Upper lobe of left lung (tissue), 4 donors: ENCODE measurements at regions not wholly inside any gene's neighbourhood (a gene's known extent, or its start where the extent isn't known, plus 50 kb on each side); places are given as distances from the start of the nearest gene placed in this dataset.

Experiments
- EP300 ChIP-seq, 4 donors: sonication (generic); formaldehyde crosslinking; IDR thresholded peaks; one replicate each; pipeline ENCODE4 v1.5.1; 2017; ENCODE audit warnings: antibody characterized with exemption in 4 of 4, control low read depth in 2 of 4
- POLR2A ChIP-seq, 4 donors: fragments of 450-650 bp; IDR thresholded peaks; one replicate each; pipeline ENCODE4 v1.5.1; 2016 to 2017; ENCODE audit warnings: antibody characterized with exemption in 4 of 4, mild to moderate bottlenecking in 2 of 4
- POLR2AphosphoS5 ChIP-seq, 2 donors: sonication (generic); formaldehyde crosslinking; IDR thresholded peaks; one replicate each; pipeline ENCODE4 v1.5.1; 2017; ENCODE audit warnings: antibody characterized with exemption in 2 of 2
- TF ChIP-seq, protein P1 (sequence below), 6 experiments: fragments of 450-650 bp in 4 of 6; fragments of 200-600 bp in 2 of 6; sonication (generic) in 2 of 6; IDR thresholded peaks; one replicate each; pipeline ENCODE4 v1.5.1; 2016 to 2019; ENCODE audit warnings: antibody characterized with exemption in 6 of 6

GRCh38 chr16:62249069-62249468 is 212.8 kb upstream of the CDH8 start:
- TF ChIP-seq EP300 (IDR thresholded peaks at IDR 0.05) (no peak), POLR2A (IDR thresholded peaks at IDR 0.05) (no peak), POLR2AphosphoS5 (IDR thresholded peaks at IDR 0.05) (no peak)
- TF ChIP-seq, protein P1, sequence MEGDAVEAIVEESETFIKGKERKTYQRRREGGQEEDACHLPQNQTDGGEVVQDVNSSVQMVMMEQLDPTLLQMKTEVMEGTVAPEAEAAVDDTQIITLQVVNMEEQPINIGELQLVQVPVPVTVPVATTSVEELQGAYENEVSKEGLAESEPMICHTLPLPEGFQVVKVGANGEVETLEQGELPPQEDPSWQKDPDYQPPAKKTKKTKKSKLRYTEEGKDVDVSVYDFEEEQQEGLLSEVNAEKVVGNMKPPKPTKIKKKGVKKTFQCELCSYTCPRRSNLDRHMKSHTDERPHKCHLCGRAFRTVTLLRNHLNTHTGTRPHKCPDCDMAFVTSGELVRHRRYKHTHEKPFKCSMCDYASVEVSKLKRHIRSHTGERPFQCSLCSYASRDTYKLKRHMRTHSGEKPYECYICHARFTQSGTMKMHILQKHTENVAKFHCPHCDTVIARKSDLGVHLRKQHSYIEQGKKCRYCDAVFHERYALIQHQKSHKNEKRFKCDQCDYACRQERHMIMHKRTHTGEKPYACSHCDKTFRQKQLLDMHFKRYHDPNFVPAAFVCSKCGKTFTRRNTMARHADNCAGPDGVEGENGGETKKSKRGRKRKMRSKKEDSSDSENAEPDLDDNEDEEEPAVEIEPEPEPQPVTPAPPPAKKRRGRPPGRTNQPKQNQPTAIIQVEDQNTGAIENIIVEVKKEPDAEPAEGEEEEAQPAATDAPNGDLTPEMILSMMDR (IDR thresholded peaks at IDR 0.05) = no peak
